ENCODE measurements at regions not wholly inside any gene's neighbourhood (a gene's known extent, or its start where the extent isn't known, plus 50 kb on each side); places are given as distances from the start of the nearest gene placed in this dataset.

DNA sequence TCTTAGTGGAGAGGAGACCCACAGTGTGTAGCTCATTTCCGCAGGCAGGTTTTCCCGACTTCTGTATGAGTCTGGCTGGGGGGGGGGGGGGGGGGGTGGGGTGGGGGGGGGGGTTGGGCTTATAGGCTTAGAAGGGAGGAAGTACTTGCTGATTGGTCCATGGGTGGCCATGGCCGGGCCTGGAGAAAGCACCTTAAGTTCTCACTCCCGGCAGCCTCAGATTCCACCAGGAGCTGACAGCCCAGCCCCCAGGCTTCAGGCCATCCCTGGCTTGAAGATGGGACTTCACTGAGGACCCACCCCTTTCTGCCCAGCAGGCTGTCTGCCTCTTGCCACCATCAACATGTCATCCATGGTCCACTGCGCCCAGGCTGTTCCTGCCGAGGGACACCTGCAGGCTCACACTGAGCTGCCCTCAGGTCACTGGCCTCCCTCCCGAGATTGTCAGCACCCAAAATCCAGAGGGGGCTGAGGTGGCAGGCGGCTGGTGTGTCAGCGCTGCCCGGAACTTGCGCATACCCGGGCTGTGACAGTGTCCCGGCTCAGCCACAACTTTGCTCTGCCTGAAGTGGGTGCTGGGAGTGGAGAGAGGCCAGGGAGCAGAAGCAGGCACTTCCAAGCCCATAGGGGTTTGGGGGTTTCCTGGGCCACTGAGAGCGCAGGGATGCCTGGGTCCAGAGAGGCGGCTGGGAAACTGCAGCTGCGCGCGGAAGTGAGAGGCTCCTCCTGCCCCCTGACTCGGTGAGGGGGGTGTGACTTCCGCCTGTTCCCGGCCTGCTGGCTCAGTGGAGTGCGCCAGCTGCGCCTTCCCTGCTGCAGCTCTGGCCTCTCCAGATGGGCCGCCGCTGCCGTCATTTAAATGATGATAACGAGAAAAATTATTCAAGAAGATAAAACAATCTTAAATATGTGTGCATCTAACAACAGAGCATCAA is 256.1 kb downstream of the RPRM start:
- H3K9me3 ChIP-seq (ENCODE audit: control insufficient read depth, insufficient read depth, low read length) = peaks cover 26% of the 10 kb centered on the region
- H3K27ac ChIP-seq (ENCODE audit: low read depth, low read length) = no peak overlapping the region
- no peak for DNase-seq (ENCODE audit: low read depth, low spot score)
- POLR2A ChIA-PET = no interaction called here
- CTCF ChIA-PET = no interaction called here
- H3K27me3 ChIP-seq (ENCODE audit: control insufficient read depth, insufficient read depth, low read length) = no peaks in the 10 kb centered on the region
- TF ChIP-seq, protein P1, sequence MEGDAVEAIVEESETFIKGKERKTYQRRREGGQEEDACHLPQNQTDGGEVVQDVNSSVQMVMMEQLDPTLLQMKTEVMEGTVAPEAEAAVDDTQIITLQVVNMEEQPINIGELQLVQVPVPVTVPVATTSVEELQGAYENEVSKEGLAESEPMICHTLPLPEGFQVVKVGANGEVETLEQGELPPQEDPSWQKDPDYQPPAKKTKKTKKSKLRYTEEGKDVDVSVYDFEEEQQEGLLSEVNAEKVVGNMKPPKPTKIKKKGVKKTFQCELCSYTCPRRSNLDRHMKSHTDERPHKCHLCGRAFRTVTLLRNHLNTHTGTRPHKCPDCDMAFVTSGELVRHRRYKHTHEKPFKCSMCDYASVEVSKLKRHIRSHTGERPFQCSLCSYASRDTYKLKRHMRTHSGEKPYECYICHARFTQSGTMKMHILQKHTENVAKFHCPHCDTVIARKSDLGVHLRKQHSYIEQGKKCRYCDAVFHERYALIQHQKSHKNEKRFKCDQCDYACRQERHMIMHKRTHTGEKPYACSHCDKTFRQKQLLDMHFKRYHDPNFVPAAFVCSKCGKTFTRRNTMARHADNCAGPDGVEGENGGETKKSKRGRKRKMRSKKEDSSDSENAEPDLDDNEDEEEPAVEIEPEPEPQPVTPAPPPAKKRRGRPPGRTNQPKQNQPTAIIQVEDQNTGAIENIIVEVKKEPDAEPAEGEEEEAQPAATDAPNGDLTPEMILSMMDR (IDR thresholded peaks at IDR 0.05; ENCODE audit: low read depth, low read length) = no peak
- H3K4me3 ChIP-seq (ENCODE audit: low read depth, low read length) = no peak overlapping the region

DNA sequence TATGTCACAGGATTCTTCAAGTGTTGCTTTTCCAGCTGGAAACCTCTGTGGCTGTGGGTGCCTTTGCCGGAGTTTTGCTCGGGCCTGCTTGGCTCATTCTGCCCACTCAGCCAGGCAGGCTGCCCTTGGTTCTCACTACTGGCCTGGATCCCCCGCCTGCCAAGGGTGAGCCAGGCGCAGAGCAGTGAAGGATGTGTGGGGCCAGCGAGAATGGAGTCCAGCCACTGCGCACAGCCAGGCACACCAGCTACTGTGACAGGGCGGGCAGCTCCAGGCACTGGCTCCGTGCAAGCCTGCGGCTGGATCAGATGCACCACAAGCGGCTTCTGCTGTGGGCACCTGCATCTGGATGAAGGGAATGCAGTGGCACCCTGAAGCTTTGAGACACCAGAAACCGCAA is 257.1 kb downstream of the RPRM start:
- TF ChIP-seq, protein P1 (IDR thresholded peaks at IDR 0.05; ENCODE audit: low read depth, low read length) = no peak
- Histone ChIP-seq H3K9me3 (ENCODE audit: control insufficient read depth, insufficient read depth, low read length) (peaks cover 26% of the 10 kb centered on the region), H3K4me3 (ENCODE audit: low read depth, low read length) (no peak overlapping the region), H3K27ac (ENCODE audit: low read depth, low read length) (no peak overlapping the region), H3K27me3 (ENCODE audit: control insufficient read depth, insufficient read depth, low read length) (no peaks in the 10 kb centered on the region)
- POLR2A ChIA-PET = no interaction called here
- DNase-seq (ENCODE audit: low read depth, low spot score) = no peak
- CTCF ChIA-PET = no interaction called here

DNA sequence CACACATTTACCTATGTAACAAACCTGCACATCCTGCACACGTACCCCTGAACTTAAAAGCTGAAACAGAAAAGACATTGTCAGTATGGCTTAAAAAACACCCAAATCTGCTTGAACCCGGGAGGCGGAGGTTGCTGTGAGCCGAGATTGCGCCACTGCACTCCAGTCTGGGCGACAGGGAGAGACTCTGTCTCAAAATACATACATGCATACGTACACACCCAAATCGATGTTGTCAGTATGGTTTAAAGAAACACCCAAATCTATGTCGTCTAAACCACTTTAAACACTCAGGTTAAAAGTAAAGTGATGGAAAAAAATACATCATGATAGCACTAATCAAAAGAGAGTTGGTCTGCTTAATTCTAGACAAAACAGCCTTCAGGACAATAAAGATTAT is 257.5 kb downstream of the RPRM start:
- TF ChIP-seq, protein P1 (IDR thresholded peaks at IDR 0.05; ENCODE audit: low read depth, low read length) = no peak
- POLR2A ChIA-PET = no interaction called here
- Histone ChIP-seq H3K27ac (ENCODE audit: low read depth, low read length) (no peak overlapping the region), H3K4me3 (ENCODE audit: low read depth, low read length) (no peak overlapping the region), H3K27me3 (ENCODE audit: control insufficient read depth, insufficient read depth, low read length) (no peaks in the 10 kb centered on the region), H3K9me3 (ENCODE audit: control insufficient read depth, insufficient read depth, low read length) (peaks cover 26% of the 10 kb centered on the region)
- CTCF ChIA-PET = no interaction called here
- DNase-seq (ENCODE audit: low read depth, low spot score) = no peak

DNA sequence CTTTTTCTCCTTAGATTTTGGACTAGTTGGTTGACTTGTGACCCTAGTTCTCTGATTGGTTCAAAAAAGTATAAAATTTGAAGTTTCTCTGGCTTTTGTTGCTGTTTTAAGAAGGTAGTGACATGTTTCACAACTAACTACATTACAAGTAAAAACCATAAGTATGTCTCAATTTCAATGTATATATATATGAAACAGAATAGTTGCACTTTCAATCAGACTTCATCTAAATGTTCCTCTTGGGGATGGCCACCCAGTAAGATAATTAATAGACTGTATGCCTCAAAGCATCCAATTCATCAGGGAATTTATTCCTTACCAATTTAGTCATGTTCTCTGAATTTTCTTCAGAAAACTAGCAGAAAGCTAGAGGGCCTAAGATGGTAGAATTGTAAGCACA is 259.7 kb downstream of the RPRM start:
- peaks cover 23% of the 10 kb centered on the region for H3K9me3 ChIP-seq (ENCODE audit: control insufficient read depth, insufficient read depth, low read length)

DNA sequence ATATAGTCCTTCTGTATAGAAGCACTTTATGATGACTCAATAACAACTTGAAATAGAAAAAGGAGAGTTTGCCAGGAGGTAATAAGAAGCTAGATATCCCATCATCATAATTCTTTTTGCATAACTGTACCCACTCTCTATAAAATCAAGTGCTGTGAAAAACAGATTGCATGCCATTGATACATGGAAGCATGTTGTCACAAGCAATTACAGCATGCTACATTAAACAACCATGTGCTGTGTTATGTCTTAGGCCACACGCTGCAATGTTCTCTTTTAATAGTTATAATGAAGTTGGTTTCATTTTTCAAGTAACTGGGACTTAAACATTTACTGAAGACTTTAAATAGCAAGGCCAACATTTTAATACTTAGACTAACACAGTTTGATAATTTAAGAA is 264.2 kb downstream of the RPRM start:
- ChIA-PET CTCF (no interaction called here), POLR2A (no interaction called here)
- H3K27ac ChIP-seq (ENCODE audit: low read depth, low read length) = no peak overlapping the region
- H3K27me3 ChIP-seq (ENCODE audit: control insufficient read depth, insufficient read depth, low read length) = no peaks in the 10 kb centered on the region
- TF ChIP-seq, protein P1 (IDR thresholded peaks at IDR 0.05; ENCODE audit: low read depth, low read length) = no peak
- no peak for DNase-seq (ENCODE audit: low read depth, low spot score)
- H3K9me3 ChIP-seq (ENCODE audit: control insufficient read depth, insufficient read depth, low read length) = 0 out of 2 replicates have a peak, but pooled peaks cover 3% of the 10 kb centered on the region
- no peak overlapping the region for H3K4me3 ChIP-seq (ENCODE audit: low read depth, low read length)

More for the DNA sequence above, 259.7 kb downstream of the RPRM start:
- no peak for DNase-seq (ENCODE audit: low read depth, low spot score)
- Histone ChIP-seq H3K27me3 (ENCODE audit: control insufficient read depth, insufficient read depth, low read length) (no peaks in the 10 kb centered on the region), H3K27ac (ENCODE audit: low read depth, low read length) (no peak overlapping the region), H3K4me3 (ENCODE audit: low read depth, low read length) (no peak overlapping the region)
- POLR2A ChIA-PET = no interaction called here
- CTCF ChIA-PET = no interaction called here
- TF ChIP-seq, protein P1 (IDR thresholded peaks at IDR 0.05; ENCODE audit: low read depth, low read length) = no peak

All from AG04450 (cell line).